GM13976 (cell line): ENCODE measurements at regions not wholly inside any gene's neighbourhood (a gene's known extent, or its start where the extent isn't known, plus 50 kb on each side); places are given as distances from the start of the nearest gene placed in this dataset.

ENCODE experiments used
- DNase-seq: peaks from one replicate; pipeline ENCODE4 v3.0.0; 2012; ENCODE audit warnings: low spot score
- in situ Hi-C: fragments of 300-500 bp; cut with MboI; formaldehyde crosslinking; loops from one replicate; pipeline ENCODE4 v1.12.0; 2022; ENCODE audit warnings: low sequenced_read_pairs, mixed read lengths, inconsistent platforms; ENCODE audit not compliant: unreplicated experiment
- TF ChIP-seq, protein P1 (sequence below): IDR thresholded peaks from 2 replicates; pipeline ENCODE4 v1.5.1; 2012; ENCODE audit warnings: borderline replicate concordance, mild to moderate bottlenecking; ENCODE audit not compliant: insufficient read depth; ENCODE audit errors: extremely low read depth, missing control alignments, control extremely low read depth

DNA sequence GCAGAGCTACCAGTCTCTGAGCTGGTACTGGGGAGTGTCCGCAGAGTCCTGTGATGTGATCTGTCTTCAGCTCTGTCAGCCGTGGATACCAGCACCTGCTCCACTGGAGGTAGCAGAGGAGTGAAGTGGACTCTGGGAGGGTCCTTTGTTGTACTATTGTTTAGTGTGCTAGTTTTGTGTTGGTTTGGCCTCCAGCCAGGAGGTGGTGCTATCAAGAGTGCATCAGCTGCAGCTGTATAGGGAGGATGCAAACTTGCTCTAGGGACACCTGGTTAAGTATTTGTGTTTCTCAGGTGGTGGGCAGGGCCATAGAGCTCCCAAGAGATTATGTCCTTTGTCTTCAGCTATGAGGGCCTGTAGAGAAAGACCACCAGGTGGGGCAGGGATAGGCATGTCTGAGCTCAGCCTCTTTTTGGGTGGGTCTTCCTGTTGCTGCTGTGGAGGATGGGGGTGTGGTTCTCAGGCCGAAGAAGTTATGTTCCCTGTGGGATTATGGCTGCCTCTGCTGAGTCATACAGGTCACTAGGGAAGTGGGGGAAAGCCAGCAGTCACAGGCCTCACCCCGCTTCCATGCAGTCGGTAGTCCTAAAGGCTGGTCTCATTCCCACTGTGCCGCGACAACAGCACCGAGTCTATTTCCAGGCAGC lies 443.2 kb upstream of the TBL1XR1 start:
- TF ChIP-seq, protein P1, sequence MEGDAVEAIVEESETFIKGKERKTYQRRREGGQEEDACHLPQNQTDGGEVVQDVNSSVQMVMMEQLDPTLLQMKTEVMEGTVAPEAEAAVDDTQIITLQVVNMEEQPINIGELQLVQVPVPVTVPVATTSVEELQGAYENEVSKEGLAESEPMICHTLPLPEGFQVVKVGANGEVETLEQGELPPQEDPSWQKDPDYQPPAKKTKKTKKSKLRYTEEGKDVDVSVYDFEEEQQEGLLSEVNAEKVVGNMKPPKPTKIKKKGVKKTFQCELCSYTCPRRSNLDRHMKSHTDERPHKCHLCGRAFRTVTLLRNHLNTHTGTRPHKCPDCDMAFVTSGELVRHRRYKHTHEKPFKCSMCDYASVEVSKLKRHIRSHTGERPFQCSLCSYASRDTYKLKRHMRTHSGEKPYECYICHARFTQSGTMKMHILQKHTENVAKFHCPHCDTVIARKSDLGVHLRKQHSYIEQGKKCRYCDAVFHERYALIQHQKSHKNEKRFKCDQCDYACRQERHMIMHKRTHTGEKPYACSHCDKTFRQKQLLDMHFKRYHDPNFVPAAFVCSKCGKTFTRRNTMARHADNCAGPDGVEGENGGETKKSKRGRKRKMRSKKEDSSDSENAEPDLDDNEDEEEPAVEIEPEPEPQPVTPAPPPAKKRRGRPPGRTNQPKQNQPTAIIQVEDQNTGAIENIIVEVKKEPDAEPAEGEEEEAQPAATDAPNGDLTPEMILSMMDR: no peak
- in situ Hi-C loops: no loop called here
- DNase-seq: no peak

DNA sequence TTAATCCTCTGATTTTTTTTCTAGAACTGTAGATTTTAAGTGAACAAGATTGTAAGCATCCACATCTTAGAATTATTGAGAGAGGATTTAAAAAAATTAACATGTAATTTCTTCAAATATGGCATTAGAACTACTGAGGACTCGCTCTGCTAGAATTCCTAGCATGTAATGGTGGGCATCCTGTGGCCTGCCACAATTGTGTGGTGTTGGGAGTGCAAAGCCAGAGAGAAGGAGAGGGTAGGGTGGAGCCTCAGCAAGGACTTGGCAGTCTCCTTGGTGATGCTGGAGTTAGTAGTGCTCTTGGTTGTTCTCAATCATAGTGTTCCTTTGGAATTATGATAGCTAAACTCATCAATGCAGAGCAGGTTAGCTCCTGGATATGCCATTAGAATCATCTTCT lies 443.9 kb upstream of the TBL1XR1 start:
- TF ChIP-seq, protein P1: no peak
- in situ Hi-C loops: no loop called here
- no peak for DNase-seq

DNA sequence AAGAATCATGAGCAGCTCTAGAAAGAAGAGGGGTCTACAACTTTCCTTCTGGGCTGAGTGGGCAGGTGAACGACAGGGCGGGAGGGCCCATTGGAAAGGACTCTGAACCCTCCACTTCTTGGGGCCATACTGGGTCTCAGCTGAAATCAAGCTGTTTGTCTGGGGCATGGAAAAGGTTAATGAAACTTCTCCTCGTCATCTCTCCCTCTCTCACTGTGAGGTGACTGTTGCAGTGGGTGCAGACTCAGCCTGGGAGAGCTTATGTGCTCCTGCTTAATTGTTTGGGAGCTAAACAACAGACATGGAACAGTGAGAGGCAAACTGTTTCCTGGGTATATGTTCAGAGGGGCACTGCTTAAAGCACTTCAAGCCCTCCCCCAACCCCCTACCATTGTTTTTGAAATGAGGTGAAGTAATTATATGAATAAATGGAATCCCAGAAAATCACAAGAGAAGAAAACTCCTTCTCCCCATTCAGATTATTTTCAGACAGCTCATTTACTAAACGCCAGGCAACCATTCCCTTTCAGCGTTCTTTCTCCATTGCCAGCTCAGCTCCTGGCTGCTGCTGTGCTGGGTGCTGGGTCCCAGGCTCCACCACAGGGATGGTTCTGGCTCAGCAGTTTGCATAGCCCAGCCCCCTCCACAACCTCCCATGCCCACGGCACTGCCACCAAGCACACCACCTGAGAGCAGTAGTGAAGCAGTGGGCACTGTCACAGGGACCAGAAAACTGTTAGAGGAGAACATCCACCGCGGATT lies 444.9 kb upstream of the TBL1XR1 start:
- no peak for DNase-seq
- in situ Hi-C loops: no loop called here
- TF ChIP-seq, protein P1: no peak

DNA sequence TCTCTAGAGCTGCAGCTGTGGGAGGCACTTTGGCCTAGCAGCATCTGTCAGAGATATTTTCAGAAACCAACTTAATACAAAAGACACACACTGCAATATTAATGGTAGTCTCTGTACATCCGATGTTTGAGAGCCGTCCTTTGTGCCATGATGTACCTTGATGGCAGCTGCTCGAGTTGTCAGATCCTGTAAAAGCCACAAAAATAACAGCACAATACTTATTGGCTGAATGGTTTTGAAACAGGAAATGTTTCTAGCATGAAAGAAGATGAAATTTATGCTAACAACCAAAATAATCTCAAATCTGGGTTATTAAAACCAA lies 445.5 kb upstream of the TBL1XR1 start:
- DNase-seq: no peak
- TF ChIP-seq, protein P1: no peak
- in situ Hi-C loops: no loop called here

DNA sequence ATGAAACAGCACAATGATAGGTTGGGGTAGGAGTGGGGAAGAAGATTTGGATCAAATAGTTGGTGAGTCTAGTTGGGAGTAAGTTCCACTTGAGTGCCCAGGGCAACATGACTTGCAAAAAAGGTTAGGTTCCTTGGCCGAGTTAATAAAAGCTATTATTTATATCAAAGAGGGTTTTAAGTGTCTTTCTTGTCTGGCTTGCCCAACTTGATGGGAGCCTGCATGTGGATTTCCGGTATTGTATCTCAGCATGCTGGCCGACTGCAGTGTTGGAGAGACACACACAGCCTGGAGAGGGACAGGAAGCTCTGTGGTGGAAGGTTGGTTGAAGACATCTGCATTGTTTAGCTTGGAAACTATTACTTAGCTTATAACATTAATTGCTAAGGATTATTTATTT lies 449.5 kb upstream of the TBL1XR1 start:
- TF ChIP-seq, protein P1: no peak
- in situ Hi-C loops: no loop called here
- DNase-seq: no peak

DNA sequence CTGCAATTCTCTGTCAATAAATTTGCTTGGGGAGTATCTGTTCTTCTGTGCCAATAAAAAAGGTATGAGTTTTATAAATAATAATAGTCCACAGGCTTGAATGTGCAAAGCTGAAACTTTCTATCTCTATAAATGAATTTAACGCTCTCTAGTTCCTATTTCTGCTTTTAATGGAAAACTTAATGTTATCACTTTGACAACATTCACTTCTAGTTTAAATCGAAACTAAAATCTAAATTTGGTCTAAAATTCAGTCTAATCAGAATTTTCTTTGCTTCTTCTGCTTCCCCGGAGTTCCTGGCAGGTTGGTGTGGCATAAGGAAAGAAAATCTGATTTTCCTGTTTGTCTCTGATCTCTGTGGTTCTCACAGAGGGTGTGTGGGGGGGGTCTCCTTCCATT lies 450.1 kb upstream of the TBL1XR1 start:
- TF ChIP-seq, protein P1: no peak
- DNase-seq: no peak
- in situ Hi-C loops: no loop called here
